Endothelial cell of umbilical vein (primary cell): ENCODE measurements at regions not wholly inside any gene's neighbourhood (a gene's known extent, or its start where the extent isn't known, plus 50 kb on each side); places are given as distances from the start of the nearest gene placed in this dataset.

Source experiments
- BruUV-seq: library from RNA; stranded (reverse); fragments of 400-500 nt; replicated peaks from 2 replicates; lab custom pipeline; 2021; lab: Mats Ljungman, UMichigan
- CTCF ChIA-PET: fragments of 300-600, 350-600 bp; sonication (Branson Sonifier 250); formaldehyde crosslinking; loops from one replicate; lab custom pipeline; 2021; ENCODE audit warnings: antibody characterized with exemption, inconsistent platforms; lab: Charles Lee
- POLR2A ChIA-PET: fragments of 300-600, 350-600 bp; sonication (Branson Sonifier 250); formaldehyde crosslinking; loops from one replicate; lab custom pipeline; 2021; ENCODE audit warnings: antibody characterized with exemption, inconsistent platforms; lab: Charles Lee
- DNase-seq: peaks from one replicate; pipeline ENCODE4 v3.0.0-alpha.2; 2011; ENCODE audit warnings: low read depth, low spot score
- FAIRE-seq: peaks from 2 replicates; lab custom pipeline; 2011; peaks lifted over from hg19 to GRCh38; lab: Jason Lieb, UNC
- H2AFZ ChIP-seq: 2 replicates; pipeline ENCODE4 v1.6.0; 2012; ENCODE audit warnings: low read depth, low read length, control low read depth, inconsistent platforms
- H3K27ac ChIP-seq: 2 replicates; pipeline ENCODE4 v1.5.1; 2011; ENCODE audit warnings: low read depth, mild to moderate bottlenecking, control low read depth, low read length, moderate library complexity; ENCODE audit not compliant: insufficient read depth
- H3K27me3 ChIP-seq, 2 experiments: 2 replicates each; pipeline versions ENCODE4 v1.6.0 to v1.6.1; 2011; ENCODE audit warnings: low read length in 2 of 2, mixed read lengths in 1 of 2; ENCODE audit not compliant: control insufficient read depth in 2 of 2, insufficient read depth in 2 of 2
- H3K36me3 ChIP-seq, 2 experiments: 2 replicates in 1 of 2; 3 replicates in 1 of 2; pipeline ENCODE4 v1.5.1; 2011; ENCODE audit warnings: low read length in 2 of 2, mild to moderate bottlenecking in 1 of 2, moderate library complexity in 1 of 2; ENCODE audit not compliant: control insufficient read depth in 2 of 2, insufficient read depth in 2 of 2; ENCODE audit errors: extremely low read depth in 1 of 2
- H3K4me1 ChIP-seq: 3 replicates; pipeline ENCODE4 v1.5.1; 2011; ENCODE audit warnings: mild to moderate bottlenecking, low read length; ENCODE audit not compliant: control insufficient read depth, insufficient read depth; ENCODE audit errors: extremely low read depth
- H3K4me2 ChIP-seq: 2 replicates; pipeline ENCODE4 v1.6.1; 2011; ENCODE audit warnings: low read length, control low read depth, mixed read lengths; ENCODE audit not compliant: insufficient read depth
- H3K4me3 ChIP-seq, 3 experiments: fragments of 200-600 bp in 1 of 3; sonication (generic), shearing (Covaris generic) in 1 of 3; replicated peaks in 1 of 3; 2 replicates each; pipeline ENCODE4 v1.5.1; 2011 to 2016; ENCODE audit warnings: control low read depth in 3 of 3, low read length in 3 of 3, mild to moderate bottlenecking in 2 of 3, inconsistent platforms in 1 of 3, low read depth in 1 of 3, moderate library complexity in 1 of 3; ENCODE audit not compliant: insufficient read depth in 1 of 3
- H3K79me2 ChIP-seq: 2 replicates; pipeline ENCODE4 v1.6.0; 2012; ENCODE audit warnings: low read length, inconsistent platforms; ENCODE audit not compliant: control insufficient read depth, insufficient read depth
- H3K9ac ChIP-seq: replicated peaks from 2 replicates; pipeline ENCODE3; 2011; ENCODE audit warnings: low read length, control low read depth; ENCODE audit not compliant: insufficient read depth; ENCODE audit errors: extremely low read depth
- H3K9me1 ChIP-seq: replicated peaks from 3 replicates; pipeline ENCODE4 v1.6.0; 2011; ENCODE audit warnings: mild to moderate bottlenecking, low read length; ENCODE audit not compliant: control insufficient read depth, insufficient read depth; ENCODE audit errors: extremely low read depth
- H3K9me3 ChIP-seq: replicated peaks from 2 replicates; pipeline ENCODE4 v1.5.1; 2012; ENCODE audit warnings: low read length, inconsistent platforms; ENCODE audit not compliant: control insufficient read depth, insufficient read depth
- H4K20me1 ChIP-seq: replicated peaks from 2 replicates; pipeline ENCODE3; 2011; ENCODE audit warnings: mild to moderate bottlenecking, low read length; ENCODE audit not compliant: control insufficient read depth, insufficient read depth; ENCODE audit errors: extremely low read depth
- EZH2 ChIP-seq: IDR thresholded peaks from 2 replicates; pipeline ENCODE4 v1.6.1; 2012; ENCODE audit warnings: borderline replicate concordance, low read depth, mild to moderate bottlenecking, moderate library complexity, low read length, inconsistent platforms; ENCODE audit not compliant: severe bottlenecking
- FOS ChIP-seq: IDR thresholded peaks from 2 replicates; pipeline ENCODE4 v1.6.1; 2011; ENCODE audit warnings: mild to moderate bottlenecking, low read length, moderate library complexity, borderline replicate concordance; ENCODE audit not compliant: insufficient read depth
- GATA2 ChIP-seq: IDR thresholded peaks from 2 replicates; pipeline ENCODE4 v1.7.0; 2011; ENCODE audit warnings: low read depth, mild to moderate bottlenecking, moderate library complexity, mixed read lengths, low read length; ENCODE audit not compliant: insufficient read length, insufficient read depth
- JUN ChIP-seq: IDR thresholded peaks from 2 replicates; pipeline ENCODE4 v1.6.1; 2011; ENCODE audit warnings: borderline replicate concordance, low read depth; ENCODE audit not compliant: insufficient read length, insufficient read depth
- MYC ChIP-seq: IDR thresholded peaks from one replicate; pipeline ENCODE4 v1.6.1; 2011; ENCODE audit warnings: mild to moderate bottlenecking, low read depth, low read length
- POLR2A ChIP-seq: IDR thresholded peaks from 2 replicates; pipeline ENCODE4 v1.6.1; 2012; ENCODE audit warnings: low read depth, mild to moderate bottlenecking, control low read depth, low read length
- POLR2AphosphoS5 ChIP-seq: IDR thresholded peaks from 2 replicates; pipeline ENCODE4 v1.6.1; 2012; ENCODE audit warnings: low read depth, mild to moderate bottlenecking, control low read depth, low read length, moderate library complexity; ENCODE audit not compliant: insufficient read depth
- dilution Hi-C: fragments of 300-500 bp; cut with MboI; formaldehyde crosslinking; loops from one replicate; pipeline ENCODE4 v1.15.0; 2019; ENCODE audit warnings: low sequenced_read_pairs; ENCODE audit not compliant: extremely low pct_ligation_motif_present
- intact Hi-C: fragments of 100-400 bp; cut with micrococcal nuclease; formaldehyde crosslinking; loops from one replicate; pipeline ENCODE4 v1.10.0; 2022
- TF ChIP-seq, protein P1 (sequence below): IDR thresholded peaks from 2 replicates; pipeline ENCODE4 v1.6.1; 2011; ENCODE audit not compliant: insufficient read depth, insufficient read length
- TF ChIP-seq, protein P2 (sequence below), 2 donors: IDR thresholded peaks; 1 replicate in 1 of 2; 2 replicates in 1 of 2; pipeline ENCODE4 v1.5.1; 2011; ENCODE audit warnings: low read length in 2 of 2, mild to moderate bottlenecking in 2 of 2, moderate library complexity in 2 of 2, control low read depth in 1 of 2, inconsistent platforms in 1 of 2, low read depth in 1 of 2; ENCODE audit not compliant: insufficient read depth in 1 of 2; ENCODE audit errors: extremely low read depth in 1 of 2

DNA sequence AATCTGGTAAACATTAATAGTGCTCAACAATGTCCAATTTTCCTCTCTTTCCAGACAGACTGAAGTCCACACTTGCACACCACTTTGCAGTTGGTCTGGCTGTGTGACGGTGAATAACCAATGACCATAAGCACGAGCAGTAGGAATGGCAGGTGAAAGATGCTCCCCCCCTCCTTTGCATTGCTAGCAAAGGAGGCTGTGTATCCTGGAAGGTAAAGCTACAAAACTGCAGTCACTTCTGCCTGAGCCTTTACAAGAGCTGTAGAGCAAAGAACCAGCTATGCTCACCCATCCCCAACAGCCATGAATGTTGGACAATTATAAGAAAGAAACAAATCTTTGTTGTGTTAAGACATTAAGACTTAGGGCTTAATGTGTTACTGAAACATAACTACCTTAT lies 178.0 kb downstream of the IPMK start:
- no peaks in the 10 kb centered on the region for H3K9me1 ChIP-seq
- FAIRE-seq (no peak), DNase-seq (no peak)
- H3K4me2 ChIP-seq, result no peak overlapping the region
- H2AFZ ChIP-seq, result no peak overlapping the region
- ChIA-PET POLR2A (no interaction called here), CTCF (no interaction called here)
- no peaks in the 10 kb centered on the region for H4K20me1 ChIP-seq
- H3K4me3 ChIP-seq, result no peak overlapping the region
- H3K9ac ChIP-seq, result no peak overlapping the region
- no peaks in the 10 kb centered on the region for H3K4me1 ChIP-seq
- H3K27ac ChIP-seq, result no peak overlapping the region
- no peak for TF ChIP-seq POLR2AphosphoS5
- TF ChIP-seq FOS, result no peak
- no peak for TF ChIP-seq EZH2
- no peak for TF ChIP-seq JUN
- TF ChIP-seq, protein P1, sequence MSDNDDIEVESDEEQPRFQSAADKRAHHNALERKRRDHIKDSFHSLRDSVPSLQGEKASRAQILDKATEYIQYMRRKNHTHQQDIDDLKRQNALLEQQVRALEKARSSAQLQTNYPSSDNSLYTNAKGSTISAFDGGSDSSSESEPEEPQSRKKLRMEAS, result no peak
- TF ChIP-seq, protein P2, sequence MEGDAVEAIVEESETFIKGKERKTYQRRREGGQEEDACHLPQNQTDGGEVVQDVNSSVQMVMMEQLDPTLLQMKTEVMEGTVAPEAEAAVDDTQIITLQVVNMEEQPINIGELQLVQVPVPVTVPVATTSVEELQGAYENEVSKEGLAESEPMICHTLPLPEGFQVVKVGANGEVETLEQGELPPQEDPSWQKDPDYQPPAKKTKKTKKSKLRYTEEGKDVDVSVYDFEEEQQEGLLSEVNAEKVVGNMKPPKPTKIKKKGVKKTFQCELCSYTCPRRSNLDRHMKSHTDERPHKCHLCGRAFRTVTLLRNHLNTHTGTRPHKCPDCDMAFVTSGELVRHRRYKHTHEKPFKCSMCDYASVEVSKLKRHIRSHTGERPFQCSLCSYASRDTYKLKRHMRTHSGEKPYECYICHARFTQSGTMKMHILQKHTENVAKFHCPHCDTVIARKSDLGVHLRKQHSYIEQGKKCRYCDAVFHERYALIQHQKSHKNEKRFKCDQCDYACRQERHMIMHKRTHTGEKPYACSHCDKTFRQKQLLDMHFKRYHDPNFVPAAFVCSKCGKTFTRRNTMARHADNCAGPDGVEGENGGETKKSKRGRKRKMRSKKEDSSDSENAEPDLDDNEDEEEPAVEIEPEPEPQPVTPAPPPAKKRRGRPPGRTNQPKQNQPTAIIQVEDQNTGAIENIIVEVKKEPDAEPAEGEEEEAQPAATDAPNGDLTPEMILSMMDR (IDR thresholded peaks at IDR 0.05; ENCODE audit: extremely low read depth in 1 of 2, insufficient read depth in 1 of 2, low read depth in 1 of 2, low read length in 2 of 2), result no peak
- no peak for TF ChIP-seq MYC
- TF ChIP-seq GATA2, result no peak
- no peak for TF ChIP-seq POLR2A
- dilution Hi-C loops, result no loop called here
- no peaks in the 10 kb centered on the region for H3K9me3 ChIP-seq
- H3K36me3 ChIP-seq, result no peaks in the 10 kb centered on the region
- no TSS peak for BruUV-seq
- H3K79me2 ChIP-seq, result no peaks in the 10 kb centered on the region
- no peaks in the 10 kb centered on the region for H3K27me3 ChIP-seq
- intact Hi-C loops, result no loop called here
